ENCODE measurements at regions not wholly inside any gene's neighbourhood (a gene's known extent, or its start where the extent isn't known, plus 50 kb on each side); places are given as distances from the start of the nearest gene placed in this dataset.

DNA sequence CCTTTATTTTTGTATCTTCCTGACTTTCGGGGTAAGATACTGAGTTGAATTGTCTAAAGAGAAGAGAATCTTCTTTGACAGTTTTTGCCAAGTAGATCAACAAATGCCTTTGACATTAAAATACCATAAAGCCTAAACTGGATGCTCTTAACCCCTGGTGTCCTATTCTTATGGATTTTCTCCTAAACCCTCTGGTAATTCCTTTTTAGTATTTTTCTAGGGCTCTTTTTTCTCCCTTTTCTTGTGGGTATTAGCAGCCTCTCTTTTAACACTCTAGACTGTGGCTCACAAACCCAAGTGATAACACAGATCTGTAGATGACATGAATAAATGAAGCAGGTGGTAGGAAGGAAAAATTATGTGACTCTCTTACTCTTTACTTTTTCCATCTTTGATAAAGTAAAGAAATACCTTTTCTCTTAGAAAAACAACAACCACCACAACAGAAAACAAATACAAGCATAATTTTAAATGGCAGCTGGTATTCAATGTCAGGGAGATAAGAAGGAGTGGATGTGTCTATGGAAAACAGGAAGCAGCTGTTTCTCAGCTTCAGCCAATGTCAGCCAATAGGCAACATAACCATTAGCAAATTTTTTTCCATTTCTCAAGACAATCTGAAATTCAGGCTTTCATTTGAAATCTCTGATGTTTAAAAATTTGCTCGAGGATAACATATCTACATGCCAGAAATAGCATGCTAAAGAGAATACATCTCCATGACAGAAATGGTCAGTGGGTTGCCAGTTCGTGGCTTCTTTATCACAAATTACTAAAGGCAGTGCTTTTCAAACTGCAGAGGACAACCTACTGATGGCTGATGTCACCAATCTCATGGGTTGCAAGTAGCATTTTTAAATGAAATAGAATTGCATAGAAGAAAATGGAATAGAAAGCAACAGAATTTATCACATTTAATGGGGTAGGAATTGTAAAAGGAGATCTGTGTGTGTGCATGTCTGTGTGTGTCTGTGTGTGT, 123.1 kb upstream of the KRR1 start:
- intact Hi-C loops (cut with DNase I): no loop called here
- Histone ChIP-seq H3K9me3 (no peaks in the 10 kb centered on the region), H3K36me3 (replicated peaks in 1 of 2; ENCODE audit: insufficient read depth in 1 of 2, low read depth in 2 of 2) (no peaks in the 10 kb centered on the region), H3K27me3 (no peaks in the 10 kb centered on the region), H3K4me3 (no peak overlapping the region), H3K4me1 (no peaks in the 10 kb centered on the region), H3K27ac (no peak overlapping the region)
- ATAC-seq (no peak), DNase-seq (no peak)
- no peak for TF ChIP-seq POLR2A (IDR thresholded peaks at IDR 0.05)
- TF ChIP-seq, protein P1, sequence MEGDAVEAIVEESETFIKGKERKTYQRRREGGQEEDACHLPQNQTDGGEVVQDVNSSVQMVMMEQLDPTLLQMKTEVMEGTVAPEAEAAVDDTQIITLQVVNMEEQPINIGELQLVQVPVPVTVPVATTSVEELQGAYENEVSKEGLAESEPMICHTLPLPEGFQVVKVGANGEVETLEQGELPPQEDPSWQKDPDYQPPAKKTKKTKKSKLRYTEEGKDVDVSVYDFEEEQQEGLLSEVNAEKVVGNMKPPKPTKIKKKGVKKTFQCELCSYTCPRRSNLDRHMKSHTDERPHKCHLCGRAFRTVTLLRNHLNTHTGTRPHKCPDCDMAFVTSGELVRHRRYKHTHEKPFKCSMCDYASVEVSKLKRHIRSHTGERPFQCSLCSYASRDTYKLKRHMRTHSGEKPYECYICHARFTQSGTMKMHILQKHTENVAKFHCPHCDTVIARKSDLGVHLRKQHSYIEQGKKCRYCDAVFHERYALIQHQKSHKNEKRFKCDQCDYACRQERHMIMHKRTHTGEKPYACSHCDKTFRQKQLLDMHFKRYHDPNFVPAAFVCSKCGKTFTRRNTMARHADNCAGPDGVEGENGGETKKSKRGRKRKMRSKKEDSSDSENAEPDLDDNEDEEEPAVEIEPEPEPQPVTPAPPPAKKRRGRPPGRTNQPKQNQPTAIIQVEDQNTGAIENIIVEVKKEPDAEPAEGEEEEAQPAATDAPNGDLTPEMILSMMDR (IDR thresholded peaks at IDR 0.05): no peak
- 57 to 59% methylated on average over 3 of the region's 3 CpGs for WGBS, 2 donors

DNA sequence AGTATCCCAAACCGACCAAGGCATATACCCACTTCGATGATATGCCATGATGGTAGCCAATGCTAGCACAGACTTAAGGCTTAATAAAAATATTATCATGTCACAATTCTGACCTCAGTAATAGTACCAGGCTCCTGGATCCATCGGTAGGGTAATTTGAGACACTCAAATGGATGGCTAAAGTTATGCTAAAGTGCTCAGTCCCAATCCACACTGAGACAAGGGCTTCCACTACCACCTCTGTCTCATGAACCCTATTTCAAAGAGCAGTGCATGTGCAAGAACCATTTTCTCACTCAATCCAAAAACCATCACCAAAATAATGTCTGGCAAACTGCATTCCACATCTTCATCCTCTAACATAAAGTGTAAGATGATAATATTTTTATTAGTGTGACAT, 122.4 kb upstream of the KRR1 start:
- no peak for ATAC-seq

DNA sequence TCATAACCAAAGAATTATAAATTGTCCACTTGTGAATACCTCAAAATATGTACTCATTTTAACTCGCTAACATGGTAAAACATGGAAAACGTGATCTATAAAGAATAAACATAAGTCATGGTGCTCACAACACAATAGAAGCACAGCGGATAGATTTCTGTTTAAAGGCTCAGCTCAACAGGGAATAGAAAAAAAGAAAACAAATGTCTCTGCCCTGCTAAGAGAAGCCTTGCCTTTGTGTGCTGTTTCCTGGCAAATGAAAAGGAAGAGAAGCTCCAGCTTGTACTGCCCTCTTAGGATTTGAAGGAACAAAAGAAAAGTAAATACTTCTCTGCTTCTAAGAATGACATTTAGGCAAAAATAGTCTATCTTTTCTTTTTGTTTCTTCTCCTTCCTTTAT, 121.0 kb upstream of the KRR1 start:
- no peak for TF ChIP-seq POLR2A (IDR thresholded peaks at IDR 0.05)
- TF ChIP-seq, protein P1 (IDR thresholded peaks at IDR 0.05): no peak
- intact Hi-C loops (cut with DNase I): no loop called here
- ATAC-seq (no peak), DNase-seq (no peak)
- Histone ChIP-seq H3K4me1 (peaks cover 16% of the 10 kb centered on the region), H3K4me3 (no peak overlapping the region), H3K27ac (no peak overlapping the region), H3K9me3 (no peaks in the 10 kb centered on the region), H3K36me3 (replicated peaks in 1 of 2; ENCODE audit: insufficient read depth in 1 of 2, low read depth in 2 of 2) (no peaks in the 10 kb centered on the region), H3K27me3 (no peaks in the 10 kb centered on the region)
- 90% methylated on average over 3 of the region's 3 CpGs for WGBS, 2 donors

More for the DNA sequence above, 122.4 kb upstream of the KRR1 start:
- H3K27ac ChIP-seq: no peak overlapping the region
- H3K4me1 ChIP-seq: peaks cover 7% of the 10 kb centered on the region
- no peaks in the 10 kb centered on the region for H3K36me3 ChIP-seq (replicated peaks in 1 of 2; ENCODE audit: insufficient read depth in 1 of 2, low read depth in 2 of 2)
- intact Hi-C loops (cut with DNase I): no loop called here
- no peak for DNase-seq
- TF ChIP-seq POLR2A (IDR thresholded peaks at IDR 0.05): no peak
- TF ChIP-seq, protein P1 (IDR thresholded peaks at IDR 0.05): no peak
- H3K9me3 ChIP-seq: no peaks in the 10 kb centered on the region
- WGBS, 2 donors: 80 to 85% methylated on average over 3 of the region's 3 CpGs
- no peaks in the 10 kb centered on the region for H3K27me3 ChIP-seq
- no peak overlapping the region for H3K4me3 ChIP-seq

DNA sequence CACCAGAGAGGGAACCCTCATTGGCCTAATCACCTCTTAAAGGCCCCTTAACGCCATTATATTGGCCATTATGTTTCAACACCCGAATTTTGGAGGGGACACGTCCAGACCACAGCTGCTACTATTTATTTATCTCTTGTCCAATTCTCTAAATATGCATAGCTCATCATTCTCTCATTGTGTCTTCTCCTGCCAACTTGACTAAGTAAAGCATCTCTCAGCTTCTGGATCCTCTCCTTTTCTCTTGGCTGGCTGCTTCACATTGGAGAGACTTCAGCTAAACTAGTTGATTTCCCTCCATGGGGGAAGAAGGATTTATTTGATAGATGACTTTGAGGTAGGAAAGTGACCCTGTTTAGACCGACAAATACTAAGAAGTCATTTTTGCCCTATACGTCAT, 120.4 kb upstream of the KRR1 start:
- DNase-seq (no peak), ATAC-seq (no peak)
- H3K9me3 ChIP-seq: no peaks in the 10 kb centered on the region
- no peaks in the 10 kb centered on the region for H3K27me3 ChIP-seq
- no peak overlapping the region for H3K4me3 ChIP-seq
- peaks cover 16% of the 10 kb centered on the region for H3K4me1 ChIP-seq
- H3K27ac ChIP-seq: no peak overlapping the region
- no peak for TF ChIP-seq POLR2A (IDR thresholded peaks at IDR 0.05)
- TF ChIP-seq, protein P1 (IDR thresholded peaks at IDR 0.05): no peak
- no peaks in the 10 kb centered on the region for H3K36me3 ChIP-seq (replicated peaks in 1 of 2; ENCODE audit: insufficient read depth in 1 of 2, low read depth in 2 of 2)
- intact Hi-C loops (cut with DNase I): no loop called here
- WGBS, 2 donors: 87 to 93% methylated on average over 5 of the region's 5 CpGs

DNA sequence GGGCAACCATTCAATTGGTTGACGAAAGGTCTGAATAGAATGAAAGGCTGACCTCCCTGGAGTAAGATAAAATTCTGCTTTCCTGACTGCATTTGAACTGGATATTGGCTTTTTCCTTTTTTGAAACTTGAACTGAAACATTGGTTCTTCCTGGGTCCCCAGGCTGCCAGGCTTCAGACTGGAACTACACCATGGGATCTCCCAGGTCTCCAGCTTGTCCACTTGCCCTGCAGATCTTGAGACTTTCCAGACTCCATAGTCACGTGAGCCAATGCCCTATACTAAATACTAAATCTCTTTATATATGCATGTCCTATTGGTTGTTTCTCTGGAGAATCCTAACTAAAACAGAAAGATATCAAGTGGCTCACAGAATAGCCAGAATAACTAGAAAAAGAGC, 118.7 kb upstream of the KRR1 start:
- WGBS, 2 donors: 47 to 70% methylated on average over 2 of the region's 2 CpGs
- H3K4me3 ChIP-seq: no peak overlapping the region
- no peak for TF ChIP-seq POLR2A (IDR thresholded peaks at IDR 0.05)
- TF ChIP-seq, protein P1 (IDR thresholded peaks at IDR 0.05): no peak

More for the DNA sequence above, 118.7 kb upstream of the KRR1 start:
- peaks cover 16% of the 10 kb centered on the region for H3K4me1 ChIP-seq
- H3K36me3 ChIP-seq (replicated peaks in 1 of 2; ENCODE audit: insufficient read depth in 1 of 2, low read depth in 2 of 2): no peaks in the 10 kb centered on the region
- ATAC-seq (no peak), DNase-seq (no peak)
- intact Hi-C loops (cut with DNase I): no loop called here
- H3K27me3 ChIP-seq: no peaks in the 10 kb centered on the region
- H3K9me3 ChIP-seq: no peaks in the 10 kb centered on the region
- H3K27ac ChIP-seq: no peak overlapping the region

Data from body of pancreas (tissue), 4 donors.